H9 (cell line): ENCODE measurements at regions not wholly inside any gene's neighbourhood (a gene's known extent, or its start where the extent isn't known, plus 50 kb on each side); places are given as distances from the start of the nearest gene placed in this dataset.
"Not testable (repeated sequence)": the region's sequence is repeated elsewhere in the genome, so short reads cannot be mapped to it uniquely, and the experiment has no call there.

Source experiments
- DNase-seq: peaks from one replicate; pipeline ENCODE4 v3.0.0-alpha.2; 2017
- H2AFZ ChIP-seq: one replicate; pipeline ENCODE4 v1.6.1; 2013; ENCODE audit warnings: mild to moderate bottlenecking, low read length, control low read depth, moderate library complexity
- H2AK5ac ChIP-seq: 2 replicates; pipeline ENCODE4 v1.6.1; 2013; ENCODE audit warnings: low read length, control low read depth, mixed read lengths; ENCODE audit not compliant: insufficient read length
- H2BK120ac ChIP-seq: one replicate; pipeline ENCODE4 v1.6.1; 2013; ENCODE audit warnings: low read depth, mild to moderate bottlenecking, low read length, control low read depth, inconsistent platforms; ENCODE audit not compliant: poor library complexity, severe bottlenecking
- H2BK12ac ChIP-seq: 2 replicates; pipeline ENCODE4 v1.6.1; 2013; ENCODE audit warnings: low read length, control low read depth, mixed read lengths, low read depth; ENCODE audit not compliant: insufficient read length
- H2BK15ac ChIP-seq: 2 replicates; pipeline ENCODE4 v1.6.1; 2013; ENCODE audit warnings: low read depth, low read length, control low read depth
- H2BK20ac ChIP-seq: one replicate; pipeline ENCODE4 v1.6.1; 2013; ENCODE audit warnings: low read depth, mild to moderate bottlenecking, low read length, control low read depth, inconsistent platforms; ENCODE audit not compliant: poor library complexity, severe bottlenecking
- H2BK5ac ChIP-seq: 2 replicates; pipeline ENCODE4 v1.6.1; 2013; ENCODE audit warnings: low read length, control low read depth, mixed read lengths; ENCODE audit not compliant: insufficient read length
- H3K14ac ChIP-seq: 2 replicates; pipeline ENCODE4 v1.6.1; 2013; ENCODE audit warnings: low read length, control low read depth; ENCODE audit not compliant: insufficient read depth
- H3K18ac ChIP-seq: 2 replicates; pipeline ENCODE4 v1.6.1; 2013; ENCODE audit warnings: low read depth, mild to moderate bottlenecking, mixed read lengths, low read length, control low read depth; ENCODE audit not compliant: insufficient read length
- H3K23ac ChIP-seq: 2 replicates; pipeline ENCODE4 v1.6.1; 2013; ENCODE audit warnings: low read length, control low read depth, mixed read lengths, low read depth; ENCODE audit not compliant: insufficient read length
- H3K23me2 ChIP-seq: 2 replicates; pipeline ENCODE4 v1.6.1; 2013; ENCODE audit warnings: low read depth, mild to moderate bottlenecking, mixed read lengths, low read length, control low read depth; ENCODE audit not compliant: insufficient read length, poor library complexity, severe bottlenecking
- H3K27ac ChIP-seq: 2 replicates; pipeline ENCODE4 v1.5.1; 2013; ENCODE audit warnings: low read length, control low read depth, mixed read lengths, low read depth; ENCODE audit not compliant: insufficient read length
- H3K27me3 ChIP-seq: 2 replicates; pipeline ENCODE4 v1.6.1; 2013; ENCODE audit warnings: low read length, control low read depth, inconsistent platforms; ENCODE audit not compliant: insufficient read depth
- H3K4ac ChIP-seq: 2 replicates; pipeline ENCODE4 v1.6.1; 2013; ENCODE audit warnings: low read depth, mild to moderate bottlenecking, control low read depth, inconsistent platforms, low read length, moderate library complexity
- H3K4me1 ChIP-seq: 2 replicates; pipeline ENCODE4 v1.6.1; 2013; ENCODE audit warnings: low read length, control low read depth, inconsistent platforms; ENCODE audit not compliant: insufficient read depth
- H3K4me2 ChIP-seq: 2 replicates; pipeline ENCODE4 v1.6.1; 2013; ENCODE audit warnings: low read length, control low read depth, mixed read lengths; ENCODE audit not compliant: insufficient read length, insufficient read depth
- H3K56ac ChIP-seq: 2 replicates; pipeline ENCODE4 v1.6.1; 2013; ENCODE audit warnings: low read depth, mild to moderate bottlenecking, mixed read lengths, low read length, control low read depth; ENCODE audit not compliant: insufficient read length
- H3K79me1 ChIP-seq: 2 replicates; pipeline ENCODE4 v1.6.1; 2013; ENCODE audit warnings: low read depth, mild to moderate bottlenecking, moderate library complexity, low read length, control low read depth, inconsistent platforms; ENCODE audit not compliant: insufficient read depth, poor library complexity, severe bottlenecking
- H3K79me2 ChIP-seq: 2 replicates; pipeline ENCODE4 v1.6.1; 2013; ENCODE audit warnings: low read length, control low read depth, inconsistent platforms; ENCODE audit not compliant: insufficient read depth
- H3K9ac ChIP-seq: 2 replicates; pipeline ENCODE4 v1.6.1; 2013; ENCODE audit warnings: low read length, control low read depth, mixed read lengths; ENCODE audit not compliant: insufficient read length; ENCODE audit errors: extremely low read depth
- H3K9me3 ChIP-seq: one replicate; pipeline ENCODE4 v1.6.1; 2013; ENCODE audit warnings: low read depth, low read length, inconsistent platforms; ENCODE audit not compliant: control insufficient read depth
- H3T11ph ChIP-seq: one replicate; pipeline ENCODE4 v1.6.1; 2013; ENCODE audit warnings: mild to moderate bottlenecking, low read length, control low read depth, inconsistent platforms
- H4K20me1 ChIP-seq: one replicate; pipeline ENCODE4 v1.6.1; 2013; ENCODE audit not compliant: control insufficient read depth, insufficient read length, insufficient read depth
- H4K5ac ChIP-seq: 2 replicates; pipeline ENCODE4 v1.6.1; 2013; ENCODE audit warnings: low read depth, mild to moderate bottlenecking, mixed read lengths, low read length, control low read depth; ENCODE audit not compliant: insufficient read length
- H4K8ac ChIP-seq: replicated peaks from 2 replicates; pipeline ENCODE4 v1.6.1; 2013; ENCODE audit warnings: low read length, control low read depth, mixed read lengths, low read depth; ENCODE audit not compliant: insufficient read length
- H4K91ac ChIP-seq: 2 replicates; pipeline ENCODE4 v1.6.1; 2013; ENCODE audit warnings: low read depth, mild to moderate bottlenecking, moderate library complexity, mixed read lengths, low read length, control low read depth; ENCODE audit not compliant: insufficient read length
- H3K27ac Mint-ChIP-seq, 3 experiments: 2 replicates in 2 of 3; 3 replicates in 1 of 3; pipeline ENCODE4 v1.8.0; 2020 to 2021; ENCODE audit warnings: mixed read lengths in 3 of 3, mild to moderate bottlenecking in 1 of 3, moderate library complexity in 1 of 3
- H3K27me3 Mint-ChIP-seq: 2 replicates; pipeline ENCODE4 v1.8.0; 2021; ENCODE audit warnings: low read depth, mild to moderate bottlenecking, moderate library complexity, mixed read lengths
- H3K36me3 Mint-ChIP-seq, 3 experiments: 2 replicates in 2 of 3; 3 replicates in 1 of 3; pipeline ENCODE4 v1.8.0; 2020 to 2021; ENCODE audit warnings: low read depth in 3 of 3, mixed read lengths in 3 of 3; ENCODE audit not compliant: insufficient read depth in 1 of 3
- H3K4me1 Mint-ChIP-seq, 2 experiments: 2 replicates each; pipeline ENCODE4 v1.8.0; 2020; ENCODE audit warnings: mixed read lengths in 2 of 2
- H3K4me3 Mint-ChIP-seq, 2 experiments: 2 replicates in 1 of 2; 3 replicates in 1 of 2; pipeline ENCODE4 v1.8.0; 2020 to 2021; ENCODE audit warnings: mild to moderate bottlenecking in 2 of 2, mixed read lengths in 2 of 2, moderate library complexity in 1 of 2
- H3K9me3 Mint-ChIP-seq, 2 experiments: 2 replicates in 1 of 2; 3 replicates in 1 of 2; pipeline ENCODE4 v1.8.0; 2020; ENCODE audit warnings: mild to moderate bottlenecking in 2 of 2, mixed read lengths in 2 of 2, moderate library complexity in 1 of 2
- WGBS: extraction: QIAGEN DNeasy Blood & Tissue Kit; methylation state at CpG from one replicate; pipeline ENCODE4 v1.1.7; 2013; ENCODE audit warnings: missing lambda C conversion rate, low lambda C conversion rate, mixed read lengths; ENCODE audit not compliant: insufficient read length; ENCODE audit errors: extremely low coverage; 5-methylcytosine and 5-hydroxymethylcytosine counted together
- TF ChIP-seq, protein P1 (sequence below): fragments of 200-600 bp; sonication (generic); conservative IDR thresholded peaks from 3 replicates; pipeline ENCODE4 v1.8.0; 2021; ENCODE audit warnings: antibody characterized with exemption, mild to moderate bottlenecking

DNA sequence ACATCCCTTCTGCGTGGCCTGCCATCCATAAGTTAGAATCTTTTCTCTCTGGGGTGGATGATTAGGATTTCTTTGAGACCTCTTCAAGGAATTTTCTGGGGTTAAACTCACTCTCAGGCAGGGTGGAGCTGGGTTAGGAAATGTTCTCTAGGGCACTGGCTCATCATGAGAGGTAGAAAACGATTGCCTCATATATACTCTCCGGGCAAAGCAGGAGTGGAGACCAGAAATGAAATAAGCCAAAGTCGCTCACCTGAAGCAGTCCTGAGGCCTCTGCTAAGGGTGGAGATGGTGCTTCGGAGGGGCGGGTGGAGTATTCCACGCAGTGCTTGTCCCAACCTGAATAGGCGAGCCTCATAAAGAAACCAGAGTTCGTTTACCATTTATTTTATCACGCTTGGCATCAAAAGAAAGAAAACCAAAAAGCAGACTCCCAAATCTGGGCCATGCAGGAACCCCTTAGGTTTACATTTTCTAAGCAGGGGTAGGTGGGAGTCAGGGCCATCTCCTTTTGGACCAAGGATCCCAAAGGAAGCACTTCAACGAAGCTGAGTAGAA is 249.3 kb upstream of the MEIS1 start:
- WGBS = no CpG with 5 or more reads among the region's 11 CpGs
- no peaks in the 10 kb centered on the region for H3K36me3 Mint-ChIP-seq
- Histone ChIP-seq H3K23me2 (no peaks in the 10 kb centered on the region), H4K20me1 (no peaks in the 10 kb centered on the region), H3K9me3 (no peaks in the 10 kb centered on the region), H2BK5ac (no peak overlapping the region), H3K27me3 (no peaks in the 10 kb centered on the region), H3K4ac (no peak overlapping the region), H3K56ac (no peak overlapping the region), H4K91ac (no peak overlapping the region), H3K4me1 (no peaks in the 10 kb centered on the region), H3K79me2 (no peaks in the 10 kb centered on the region), H3K27ac (no peak overlapping the region), H2BK120ac (no peak overlapping the region), H2AK5ac (no peak overlapping the region), H3K23ac (no peak overlapping the region), H2BK12ac (no peak overlapping the region), H3K9ac (no peak overlapping the region), H3T11ph (no peak overlapping the region), H4K8ac (no peak overlapping the region), H3K4me2 (no peak overlapping the region), H3K79me1 (no peaks in the 10 kb centered on the region), H3K14ac (no peak overlapping the region), H4K5ac (no peak overlapping the region), H2AFZ (no peak overlapping the region), H2BK20ac (no peak overlapping the region), H2BK15ac (no peak overlapping the region), H3K18ac (no peak overlapping the region)
- no peaks in the 10 kb centered on the region for H3K9me3 Mint-ChIP-seq
- TF ChIP-seq, protein P1, sequence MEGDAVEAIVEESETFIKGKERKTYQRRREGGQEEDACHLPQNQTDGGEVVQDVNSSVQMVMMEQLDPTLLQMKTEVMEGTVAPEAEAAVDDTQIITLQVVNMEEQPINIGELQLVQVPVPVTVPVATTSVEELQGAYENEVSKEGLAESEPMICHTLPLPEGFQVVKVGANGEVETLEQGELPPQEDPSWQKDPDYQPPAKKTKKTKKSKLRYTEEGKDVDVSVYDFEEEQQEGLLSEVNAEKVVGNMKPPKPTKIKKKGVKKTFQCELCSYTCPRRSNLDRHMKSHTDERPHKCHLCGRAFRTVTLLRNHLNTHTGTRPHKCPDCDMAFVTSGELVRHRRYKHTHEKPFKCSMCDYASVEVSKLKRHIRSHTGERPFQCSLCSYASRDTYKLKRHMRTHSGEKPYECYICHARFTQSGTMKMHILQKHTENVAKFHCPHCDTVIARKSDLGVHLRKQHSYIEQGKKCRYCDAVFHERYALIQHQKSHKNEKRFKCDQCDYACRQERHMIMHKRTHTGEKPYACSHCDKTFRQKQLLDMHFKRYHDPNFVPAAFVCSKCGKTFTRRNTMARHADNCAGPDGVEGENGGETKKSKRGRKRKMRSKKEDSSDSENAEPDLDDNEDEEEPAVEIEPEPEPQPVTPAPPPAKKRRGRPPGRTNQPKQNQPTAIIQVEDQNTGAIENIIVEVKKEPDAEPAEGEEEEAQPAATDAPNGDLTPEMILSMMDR = no peak
- DNase-seq = no peak
- H3K27me3 Mint-ChIP-seq = no peaks in the 10 kb centered on the region
- H3K4me3 Mint-ChIP-seq = no peak overlapping the region
- H3K27ac Mint-ChIP-seq = no peak overlapping the region
- H3K4me1 Mint-ChIP-seq = peaks cover 6% of the 10 kb centered on the region in 2 experiments; a peak in 3 of 4 replicates

DNA sequence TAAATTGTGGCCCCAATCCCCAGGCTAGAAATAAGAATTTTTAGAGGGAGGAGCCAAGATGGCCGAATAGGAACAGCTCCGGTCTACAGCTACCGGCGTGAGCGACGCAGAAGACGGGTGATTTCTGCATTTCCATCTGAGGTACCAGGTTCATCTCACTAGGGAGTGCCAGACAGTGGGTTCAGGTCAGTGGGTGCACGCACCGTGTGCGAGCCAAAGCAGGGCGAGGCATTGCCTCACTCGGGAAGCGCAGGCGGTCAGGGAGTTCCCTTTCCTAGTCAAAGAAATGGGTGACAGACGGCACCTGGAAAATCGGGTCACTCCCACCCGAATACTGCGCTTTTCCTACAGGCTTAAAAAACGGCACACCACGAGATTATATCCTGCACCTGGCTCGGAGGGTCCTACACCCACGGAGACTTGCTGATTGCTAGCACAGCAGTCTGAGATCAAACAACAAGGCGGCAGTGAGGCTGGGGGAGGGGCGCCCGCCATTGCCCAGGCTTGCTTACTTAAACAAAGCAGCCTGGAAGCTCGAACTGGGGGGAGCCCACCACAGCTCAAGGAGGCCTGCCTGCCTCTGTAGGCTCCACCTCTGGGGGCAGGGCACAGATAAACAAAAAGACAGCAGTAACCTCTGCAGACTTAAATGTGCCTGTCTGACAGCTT is 257.7 kb upstream of the MEIS1 start:
- not testable (repeated sequence) for H3K79me2 ChIP-seq, H2BK120ac ChIP-seq, H4K8ac ChIP-seq, H4K91ac ChIP-seq, H3K18ac ChIP-seq, H2AK5ac ChIP-seq, H3K4me3 Mint-ChIP-seq, H3K9me3 ChIP-seq, H3K9me3 Mint-ChIP-seq, H4K5ac ChIP-seq, H3K4me2 ChIP-seq, H3K27me3 Mint-ChIP-seq, H3K4me1 Mint-ChIP-seq, H3K23me2 ChIP-seq, H3K27me3 ChIP-seq, H3K27ac ChIP-seq, H2BK20ac ChIP-seq, H3K27ac Mint-ChIP-seq, H2BK12ac ChIP-seq, H3K4ac ChIP-seq, H2AFZ ChIP-seq, H3K14ac ChIP-seq, H2BK15ac ChIP-seq, H3K56ac ChIP-seq, H2BK5ac ChIP-seq, H3T11ph ChIP-seq, H3K79me1 ChIP-seq, H3K23ac ChIP-seq, H4K20me1 ChIP-seq, H3K9ac ChIP-seq, H3K4me1 ChIP-seq
- peaks cover 3 to 11% (median 5%) of the 10 kb centered on the region in 3 experiments; a peak in 4 of 7 replicates for H3K36me3 Mint-ChIP-seq
- WGBS = no CpG with 5 or more reads among the region's 26 CpGs
- DNase-seq = peak; percentile 39
